ENCODE measurements at regions not wholly inside any gene's neighbourhood (a gene's known extent, or its start where the extent isn't known, plus 50 kb on each side); places are given as distances from the start of the nearest gene placed in this dataset.

DNA sequence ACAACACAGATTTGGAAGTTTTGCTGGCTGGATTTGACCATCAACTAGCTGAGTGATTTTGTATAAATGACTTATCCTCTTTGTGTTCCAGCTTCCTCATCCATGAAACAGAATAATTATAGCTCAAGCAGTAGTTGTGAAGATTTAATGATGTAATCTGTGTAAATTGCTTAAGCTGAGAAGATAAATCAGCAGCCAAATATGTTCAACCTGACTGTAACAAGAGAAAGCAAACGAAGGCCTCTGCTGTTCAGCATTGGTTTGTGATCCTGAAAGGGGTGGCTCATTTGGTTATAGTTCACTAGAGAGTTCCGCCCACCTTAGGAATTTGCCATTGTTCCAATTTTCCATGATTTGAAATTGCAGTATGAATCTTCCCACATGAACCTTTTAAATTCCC, 75.7 kb upstream of the CCDC112 start:
- DNase-seq, result no peak

DNA sequence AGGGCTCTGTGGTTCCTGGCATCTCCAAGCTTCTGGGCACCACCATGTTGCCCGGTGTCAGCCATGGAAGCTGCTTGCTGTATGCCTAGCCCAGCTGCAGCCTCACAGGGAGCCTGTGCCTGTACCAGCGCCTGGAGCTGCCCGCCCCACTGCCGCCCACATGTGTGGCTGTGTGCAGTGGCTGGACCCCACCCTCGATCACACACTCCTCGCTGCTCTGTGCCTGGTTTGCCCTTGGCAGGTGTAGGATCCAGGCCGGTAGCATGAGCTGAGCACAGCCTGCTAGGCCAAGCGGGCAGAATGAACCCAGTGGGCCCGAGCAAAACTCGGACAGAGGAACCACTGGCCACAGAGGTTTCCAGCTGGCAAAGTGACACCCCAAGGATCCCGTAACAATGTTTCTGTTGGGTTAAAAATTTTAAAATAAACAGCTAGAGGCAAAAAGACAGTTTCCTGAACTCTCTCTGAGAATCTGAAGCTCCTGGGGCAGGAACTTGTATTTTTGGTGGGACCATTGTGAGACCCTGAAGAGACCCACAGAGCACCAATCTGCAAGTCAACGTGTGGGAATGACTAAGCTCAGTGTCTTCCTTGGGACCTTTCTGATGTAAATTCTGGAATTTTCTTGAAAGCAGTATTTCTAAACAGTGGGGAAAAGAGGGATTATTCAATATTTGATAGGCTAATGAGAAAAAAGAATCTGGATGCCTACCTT, 73.1 kb upstream of the CCDC112 start:
- DNase-seq, result no peak

DNA sequence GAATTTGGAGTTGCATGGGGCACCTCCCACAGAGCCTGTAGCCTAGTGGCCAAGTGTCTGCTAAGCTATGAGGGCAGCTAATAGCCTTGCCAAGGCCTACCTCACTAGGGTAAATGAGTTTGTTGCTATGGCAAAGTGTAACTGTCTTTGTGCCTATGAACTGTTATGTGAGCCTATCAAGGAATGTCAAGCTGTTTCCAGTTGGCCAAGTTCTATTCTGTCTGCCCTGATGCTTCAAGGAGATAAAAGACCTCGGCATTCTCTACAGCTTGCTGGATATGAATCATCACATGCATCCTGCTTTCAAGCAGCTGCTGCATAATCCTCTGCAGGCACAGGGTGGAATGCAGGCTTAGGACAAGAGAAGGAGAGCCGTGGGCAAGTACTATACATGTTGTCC, 69.8 kb upstream of the CCDC112 start:
- no peak for DNase-seq

- DNase-seq, result no peak
These were observed 67.4 kb upstream of the CCDC112 start for GRCh38 chr5:115363879-115364278.

DNA sequence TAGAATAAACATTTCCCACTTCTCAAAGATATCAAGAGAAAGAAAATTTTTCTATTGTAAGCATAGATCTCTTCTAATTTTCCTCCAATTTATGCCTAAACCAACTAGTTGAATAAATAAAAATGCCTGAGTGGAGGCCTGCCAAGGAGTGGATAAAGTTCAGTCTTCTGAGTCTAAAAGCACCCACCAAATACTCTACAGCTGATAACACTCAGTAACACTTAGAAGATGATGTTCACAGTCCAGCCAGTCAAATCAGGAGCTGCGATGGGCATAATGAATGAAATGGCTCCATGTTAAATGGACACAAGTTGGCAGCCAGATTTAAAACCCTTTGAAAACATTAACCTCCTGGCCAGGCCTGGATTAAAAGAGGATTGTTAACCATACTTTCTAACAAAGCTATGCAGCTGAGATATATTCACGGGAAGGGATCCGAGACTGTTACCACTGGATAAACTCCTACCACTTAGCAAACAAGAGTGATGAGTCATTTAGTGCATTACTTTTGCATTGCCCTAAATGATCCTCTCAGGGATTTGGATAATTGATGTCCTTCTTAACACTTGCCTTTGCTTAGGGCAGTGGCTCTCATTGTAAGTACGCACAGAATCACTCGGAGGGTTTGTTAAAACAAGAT, 63.7 kb upstream of the CCDC112 start:
- no peak for DNase-seq

DNA sequence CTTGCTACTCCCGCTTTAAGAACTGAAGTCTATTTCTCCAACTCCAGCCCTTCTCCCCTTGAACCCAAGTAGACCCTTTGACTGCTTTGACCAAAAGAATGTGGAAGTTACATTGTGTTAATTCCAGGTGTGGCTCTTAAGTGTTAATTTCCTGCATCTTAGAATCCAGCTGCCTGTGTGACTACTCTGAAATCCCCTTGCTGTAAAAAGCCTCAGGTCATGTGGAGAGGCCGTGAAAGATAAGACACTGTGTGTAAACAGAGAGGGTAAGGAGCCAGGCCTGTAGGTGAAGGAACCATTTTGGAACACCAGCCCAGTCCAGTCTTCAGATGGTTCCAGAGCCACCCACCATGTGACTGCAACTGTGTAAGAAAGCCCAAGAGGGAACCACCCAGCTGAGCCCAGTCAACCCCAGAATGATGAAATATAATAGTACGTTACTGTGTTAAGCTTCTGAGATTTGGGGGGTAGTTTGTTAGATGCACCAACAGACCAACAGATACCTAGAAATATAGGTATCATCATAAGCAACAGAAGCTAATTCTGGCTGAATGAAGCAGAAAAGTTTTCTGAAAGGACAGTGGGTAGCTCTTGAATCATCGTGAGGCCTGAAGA, 59.4 kb upstream of the CCDC112 start:
- DNase-seq, result no peak

GRCh38 chr5:115355095-115355494, 58.6 kb upstream of the CCDC112 start:
- DNase-seq, result no peak

DNA sequence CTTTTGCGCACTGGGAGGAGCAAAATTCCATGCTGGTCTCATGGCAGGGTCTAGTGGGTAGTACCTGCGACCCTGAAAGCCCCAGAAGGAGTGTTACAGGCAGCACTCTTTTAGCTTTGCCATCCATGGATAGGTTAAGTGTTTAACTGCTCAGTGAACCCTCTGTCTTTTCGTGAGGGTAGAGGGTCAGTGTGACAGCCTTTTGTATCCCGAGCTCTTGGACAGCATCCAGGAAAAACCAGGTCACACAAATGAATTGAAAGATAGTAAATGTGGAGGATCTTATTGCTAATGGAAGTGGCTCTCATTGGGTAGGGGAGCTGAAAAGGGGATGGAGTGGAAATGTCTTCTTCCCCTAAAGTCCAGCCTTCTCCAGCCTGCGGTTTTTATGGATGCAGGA, 57.8 kb upstream of the CCDC112 start:
- DNase-seq, result no peak

- DNase-seq, result no peak
These were observed 56.1 kb upstream of the CCDC112 start for GRCh38 chr5:115352571-115352970.

DNA sequence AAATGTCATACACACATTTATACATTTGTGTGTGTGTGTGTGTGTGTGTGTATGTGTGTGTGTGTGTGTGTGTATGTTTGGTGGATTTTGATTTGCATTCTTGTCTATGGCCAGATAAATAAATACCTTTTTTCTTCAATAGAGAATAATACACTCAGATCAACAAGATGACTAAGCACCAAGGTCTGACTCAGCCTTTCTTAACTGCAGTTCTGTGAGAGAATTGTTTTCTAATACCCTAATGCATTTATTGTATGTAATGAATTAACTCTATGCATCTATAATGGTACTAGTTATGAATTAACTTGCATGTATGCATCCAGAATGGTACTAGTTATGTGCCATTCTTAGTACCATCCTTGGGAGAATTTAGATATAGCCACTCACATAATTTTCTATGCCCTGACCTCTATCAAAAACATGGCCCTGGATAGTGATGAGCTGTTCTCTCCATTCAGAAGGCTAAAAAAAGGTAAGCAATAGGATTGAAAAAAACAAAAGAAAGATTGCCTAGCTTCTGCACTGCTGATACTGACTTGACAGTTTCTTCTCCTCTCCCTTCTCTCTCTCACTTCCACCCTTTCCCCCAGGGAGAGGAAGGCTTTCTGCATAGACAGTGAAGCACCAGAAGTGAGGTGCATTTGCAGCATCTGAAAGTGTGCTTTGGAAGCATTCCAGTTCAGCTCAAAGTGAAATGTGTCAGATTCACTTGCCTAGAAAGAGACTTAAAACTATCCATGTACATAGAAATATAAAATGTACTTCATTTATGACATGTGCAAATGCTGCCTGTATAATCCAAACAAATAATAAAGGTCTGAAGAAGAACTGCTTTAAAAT, 55.1 kb upstream of the CCDC112 start:
- no peak for DNase-seq

DNA sequence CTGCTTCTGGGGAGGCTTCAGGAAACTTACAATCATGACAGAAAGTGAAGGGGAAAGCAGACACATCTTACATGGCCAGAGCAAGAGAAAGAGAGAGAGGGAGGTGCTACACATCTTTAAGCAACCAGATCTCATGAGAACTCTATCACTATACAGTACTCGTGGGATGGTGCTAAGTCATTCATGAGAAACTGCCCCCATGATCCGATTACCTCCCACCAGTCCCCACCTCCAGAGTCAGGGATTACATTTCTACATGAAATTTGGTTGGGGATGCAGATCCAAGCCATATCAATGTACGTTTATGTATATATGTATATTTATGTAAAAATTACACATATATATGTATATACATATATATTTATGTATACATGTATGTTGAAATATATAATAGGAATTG, 54.4 kb upstream of the CCDC112 start:
- no peak for DNase-seq

DNA sequence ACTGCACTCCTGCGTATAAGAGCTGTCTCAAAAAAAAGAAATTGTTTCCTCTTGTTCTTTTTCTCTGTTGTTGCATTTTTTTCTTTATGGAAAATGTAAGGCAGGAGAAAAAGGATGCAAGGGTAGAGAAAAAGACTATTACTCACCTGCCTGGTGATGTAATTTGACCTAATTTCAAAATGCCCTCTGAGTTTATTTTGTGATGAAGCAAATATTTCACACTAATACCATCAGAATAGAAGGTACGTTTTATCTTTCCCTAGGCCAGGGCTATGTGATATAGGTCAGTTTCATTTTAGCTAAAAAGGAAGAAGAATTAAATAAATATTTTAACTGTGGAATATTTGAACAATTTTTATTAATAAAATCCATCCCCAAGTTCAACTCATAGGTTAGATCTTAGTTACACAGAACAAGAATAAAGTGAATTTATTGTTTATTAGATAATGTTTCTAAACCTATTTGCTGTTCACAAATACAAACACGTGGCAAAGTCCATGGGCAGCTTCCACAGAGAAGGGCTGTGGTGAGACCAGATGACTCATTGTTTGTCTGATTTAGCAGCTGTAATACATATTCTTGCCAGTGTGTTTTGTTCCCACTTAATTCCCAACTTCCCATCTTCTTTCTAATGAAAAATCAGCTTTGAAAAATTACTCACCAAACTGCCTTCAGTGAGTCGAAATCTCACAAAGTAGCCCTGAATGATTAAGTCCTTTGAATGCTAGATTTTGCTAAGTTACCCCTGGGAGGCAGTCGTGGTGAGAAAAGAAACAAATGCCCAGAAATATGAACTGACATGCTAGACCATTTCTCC, 52.8 kb upstream of the CCDC112 start:
- DNase-seq, result no peak

DNA sequence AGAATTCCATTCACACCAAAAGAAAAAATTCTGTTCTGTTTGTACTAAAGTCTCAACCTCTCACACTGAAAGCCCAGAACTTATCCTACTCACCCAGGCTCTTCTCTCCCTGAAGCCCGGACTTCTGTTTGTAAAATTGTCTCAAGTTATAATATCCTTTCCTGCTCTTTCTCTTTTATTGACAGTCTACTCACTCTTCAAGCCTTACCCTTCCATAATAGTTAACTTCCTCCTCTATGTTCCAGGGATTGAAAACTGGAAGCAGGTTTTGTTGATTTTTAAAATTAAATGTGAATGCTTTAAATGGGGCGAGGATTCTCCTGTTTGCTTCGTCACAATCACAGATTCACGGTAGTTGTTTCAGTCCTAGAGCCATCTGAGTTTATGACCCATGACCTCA, 51.7 kb upstream of the CCDC112 start:
- no peak for DNase-seq

All from CD4-positive, alpha-beta T cell treated with Interleukin-4 for 4 hours (primary cell).